ENCODE measurements at regions not wholly inside any gene's neighbourhood (a gene's known extent, or its start where the extent isn't known, plus 50 kb on each side); places are given as distances from the start of the nearest gene placed in this dataset.

- TF ChIP-seq CTCF (IDR thresholded peaks at IDR 0.05): no peak
- TF ChIP-seq POLR2A (IDR thresholded peaks at IDR 0.05): no peak
- no peak for TF ChIP-seq EP300 (IDR thresholded peaks at IDR 0.05)
These were observed 167.5 kb downstream of the ETAA1 start for GRCh38 chr2:67564626-67565025.

All from tibial nerve (tissue), 4 donors.